ENCODE measurements at regions not wholly inside any gene's neighbourhood (a gene's known extent, or its start where the extent isn't known, plus 50 kb on each side); places are given as distances from the start of the nearest gene placed in this dataset.

DNA sequence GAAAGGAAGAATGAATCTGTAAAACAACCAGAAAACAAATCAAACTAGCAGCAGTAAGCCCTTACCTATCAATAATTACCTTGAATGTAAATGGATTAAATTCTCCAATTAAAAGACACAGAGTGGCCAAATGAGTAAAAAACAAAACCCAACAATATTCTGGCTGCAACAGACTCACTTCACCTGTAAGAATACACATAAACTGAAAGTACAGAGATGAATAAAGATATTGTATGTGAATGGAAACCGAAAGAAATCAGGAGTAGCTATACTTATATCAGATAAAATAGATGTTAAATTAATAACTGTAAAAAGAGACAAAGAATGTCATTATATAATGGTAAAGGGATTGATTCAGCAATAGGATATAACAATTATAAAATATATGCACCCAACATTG, 514.5 kb upstream of the DPPA4 start:
- H3K9me3 ChIP-seq, result peaks cover 5 to 29% of the 10 kb centered on the region in 2 donors
- H3K27me3 ChIP-seq, result no peaks in the 10 kb centered on the region
- no peak for DNase-seq (ENCODE audit: low spot score)
- no peak overlapping the region for H3K4me3 ChIP-seq
- no peaks in the 10 kb centered on the region for H3K4me1 ChIP-seq
- TF ChIP-seq, protein P1, sequence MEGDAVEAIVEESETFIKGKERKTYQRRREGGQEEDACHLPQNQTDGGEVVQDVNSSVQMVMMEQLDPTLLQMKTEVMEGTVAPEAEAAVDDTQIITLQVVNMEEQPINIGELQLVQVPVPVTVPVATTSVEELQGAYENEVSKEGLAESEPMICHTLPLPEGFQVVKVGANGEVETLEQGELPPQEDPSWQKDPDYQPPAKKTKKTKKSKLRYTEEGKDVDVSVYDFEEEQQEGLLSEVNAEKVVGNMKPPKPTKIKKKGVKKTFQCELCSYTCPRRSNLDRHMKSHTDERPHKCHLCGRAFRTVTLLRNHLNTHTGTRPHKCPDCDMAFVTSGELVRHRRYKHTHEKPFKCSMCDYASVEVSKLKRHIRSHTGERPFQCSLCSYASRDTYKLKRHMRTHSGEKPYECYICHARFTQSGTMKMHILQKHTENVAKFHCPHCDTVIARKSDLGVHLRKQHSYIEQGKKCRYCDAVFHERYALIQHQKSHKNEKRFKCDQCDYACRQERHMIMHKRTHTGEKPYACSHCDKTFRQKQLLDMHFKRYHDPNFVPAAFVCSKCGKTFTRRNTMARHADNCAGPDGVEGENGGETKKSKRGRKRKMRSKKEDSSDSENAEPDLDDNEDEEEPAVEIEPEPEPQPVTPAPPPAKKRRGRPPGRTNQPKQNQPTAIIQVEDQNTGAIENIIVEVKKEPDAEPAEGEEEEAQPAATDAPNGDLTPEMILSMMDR (IDR thresholded peaks at IDR 0.05), result no peak
- no peaks in the 10 kb centered on the region for H3K36me3 ChIP-seq
- no peak overlapping the region for H3K27ac ChIP-seq

GRCh38 chr3:109852283-109852682, 514.9 kb upstream of the DPPA4 start:
- DNase-seq (ENCODE audit: low spot score), result no peak
- H3K36me3 ChIP-seq, result no peaks in the 10 kb centered on the region
- no peaks in the 10 kb centered on the region for H3K27me3 ChIP-seq
- H3K9me3 ChIP-seq, result peaks cover 5 to 29% of the 10 kb centered on the region in 2 donors
- no peaks in the 10 kb centered on the region for H3K4me1 ChIP-seq
- TF ChIP-seq, protein P1 (IDR thresholded peaks at IDR 0.05), result no peak
- no peak overlapping the region for H3K4me3 ChIP-seq
- no peak overlapping the region for H3K27ac ChIP-seq

DNA sequence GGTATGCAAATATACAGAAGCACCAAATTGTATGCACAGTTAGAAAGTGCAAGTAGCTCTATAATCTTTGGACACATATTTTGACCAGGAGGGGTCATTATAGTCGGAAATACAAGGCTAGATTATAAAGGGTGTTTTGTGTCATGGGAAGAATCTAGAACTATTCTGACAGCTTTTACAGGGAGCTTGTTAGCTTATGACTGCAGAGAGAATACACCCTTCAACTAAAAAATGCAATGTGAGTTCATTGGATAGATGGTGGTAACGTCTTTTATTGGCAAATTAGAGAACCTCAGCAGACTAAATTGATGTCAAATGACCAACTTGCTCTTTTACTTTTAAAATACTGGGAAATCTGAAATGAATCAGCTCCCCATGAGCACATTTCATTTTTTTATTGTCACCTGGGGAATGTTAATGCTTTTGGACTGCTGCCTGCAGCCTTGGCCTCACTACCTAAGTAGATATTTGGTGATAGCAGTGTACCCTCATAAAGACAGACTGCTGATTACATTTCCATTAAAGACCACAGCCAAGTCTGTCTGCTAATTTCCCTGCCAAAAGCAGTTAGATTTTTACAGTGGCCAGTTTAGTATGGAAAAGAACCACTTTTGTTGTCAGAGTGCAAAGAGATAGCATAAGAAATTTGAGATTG, 515.9 kb upstream of the DPPA4 start:
- no peak overlapping the region for H3K4me3 ChIP-seq
- no peaks in the 10 kb centered on the region for H3K27me3 ChIP-seq
- TF ChIP-seq, protein P1 (IDR thresholded peaks at IDR 0.05), result no peak
- H3K9me3 ChIP-seq, result peaks cover 5 to 29% of the 10 kb centered on the region in 2 donors
- DNase-seq (ENCODE audit: low spot score), result no peak
- H3K36me3 ChIP-seq, result no peaks in the 10 kb centered on the region
- no peaks in the 10 kb centered on the region for H3K4me1 ChIP-seq
- H3K27ac ChIP-seq, result no peak overlapping the region

- TF ChIP-seq, protein P1 (IDR thresholded peaks at IDR 0.05), result no peak
- H3K27me3 ChIP-seq, result no peaks in the 10 kb centered on the region
- H3K4me1 ChIP-seq, result no peaks in the 10 kb centered on the region
- no peak overlapping the region for H3K27ac ChIP-seq
- H3K9me3 ChIP-seq, result peaks cover 0 to 10% of the 10 kb centered on the region in 2 donors
- H3K4me3 ChIP-seq, result no peak overlapping the region
- no peak for DNase-seq (ENCODE audit: low spot score)
- no peaks in the 10 kb centered on the region for H3K36me3 ChIP-seq
Observed at GRCh38 chr3:109863701-109864100, 526.4 kb upstream of the DPPA4 start.

DNA sequence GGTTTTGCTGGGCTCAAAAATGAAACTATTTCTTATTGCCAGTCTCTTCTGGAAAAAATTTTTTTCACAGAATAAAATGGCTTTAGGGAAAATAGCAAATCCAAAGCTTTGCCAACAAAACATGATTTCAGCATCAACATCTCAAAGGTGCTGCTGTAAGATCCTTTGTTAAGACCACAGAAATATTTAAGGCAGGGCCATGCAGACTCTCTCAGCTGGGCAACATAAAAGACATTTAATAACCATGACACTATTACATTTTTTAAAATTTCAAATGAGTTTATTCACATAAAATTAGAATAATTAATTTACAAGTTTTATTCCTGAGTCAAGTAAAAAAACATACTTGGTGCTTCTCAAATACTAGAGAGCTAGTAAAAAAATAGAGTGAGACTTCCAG, 527.1 kb upstream of the DPPA4 start:
- no peak overlapping the region for H3K27ac ChIP-seq
- H3K36me3 ChIP-seq, result no peaks in the 10 kb centered on the region
- DNase-seq (ENCODE audit: low spot score), result no peak
- H3K4me3 ChIP-seq, result no peak overlapping the region
- H3K27me3 ChIP-seq, result no peaks in the 10 kb centered on the region
- TF ChIP-seq, protein P1 (IDR thresholded peaks at IDR 0.05), result no peak
- peaks cover 0 to 12% of the 10 kb centered on the region in 2 donors for H3K9me3 ChIP-seq
- H3K4me1 ChIP-seq, result no peaks in the 10 kb centered on the region

- H3K9me3 ChIP-seq, result peaks cover 0 to 12% of the 10 kb centered on the region in 2 donors
- no peaks in the 10 kb centered on the region for H3K36me3 ChIP-seq
- no peak overlapping the region for H3K4me3 ChIP-seq
- H3K27ac ChIP-seq, result no peak overlapping the region
- no peaks in the 10 kb centered on the region for H3K4me1 ChIP-seq
- H3K27me3 ChIP-seq, result no peaks in the 10 kb centered on the region
- no peak for DNase-seq (ENCODE audit: low spot score)
- TF ChIP-seq, protein P1 (IDR thresholded peaks at IDR 0.05), result no peak
Observed at GRCh38 chr3:109869586-109869985, 532.2 kb upstream of the DPPA4 start.

Measured in right atrium auricular region (tissue), 2 donors.